GM10248 (cell line): ENCODE measurements at regions not wholly inside any gene's neighbourhood (a gene's known extent, or its start where the extent isn't known, plus 50 kb on each side); places are given as distances from the start of the nearest gene placed in this dataset.

Experiments
- CTCF ChIA-PET: fragments of 300-600 bp; sonication (Branson Sonifier 250); formaldehyde crosslinking; extraction: SDS; loops from one replicate; lab custom pipeline; 2021; ENCODE audit warnings: antibody characterized with exemption; lab: Yijun Ruan, JAX
- POLR2A ChIA-PET: fragments of 350-650 bp; sonication (Branson Sonifier 250); formaldehyde crosslinking; extraction: SDS; loops from one replicate; lab custom pipeline; 2020; ENCODE audit warnings: antibody characterized with exemption; lab: Yijun Ruan, JAX
- DNase-seq: peaks from one replicate; pipeline ENCODE4 v3.0.0; 2012; ENCODE audit errors: extremely low spot score
- CTCF ChIP-seq: IDR thresholded peaks from 2 replicates; pipeline ENCODE4 v1.5.1; 2012; ENCODE audit warnings: mild to moderate bottlenecking, low read depth; ENCODE audit errors: extremely low read depth, missing control alignments, control extremely low read depth

- DNase-seq, result no peak
- no peak for TF ChIP-seq CTCF
- POLR2A ChIA-PET, result no interaction called here
- CTCF ChIA-PET, result no interaction called here
These were observed 1245.1 kb upstream of the ADGRL4 start for GRCh38 chr1:80251591-80251990.

- DNase-seq, result no peak
- ChIA-PET POLR2A (no interaction called here), CTCF (no interaction called here)
- no peak for TF ChIP-seq CTCF
These were observed 1244.6 kb upstream of the ADGRL4 start for GRCh38 chr1:80251171-80251570.

- TF ChIP-seq CTCF, result no peak
- DNase-seq, result no peak
- POLR2A ChIA-PET, result no interaction called here
- CTCF ChIA-PET, result no interaction called here
These were observed 1244.1 kb upstream of the ADGRL4 start for GRCh38 chr1:80250573-80251168.

GRCh38 chr1:80249699-80250098, 1243.2 kb upstream of the ADGRL4 start:
- DNase-seq, result no peak
- no peak for TF ChIP-seq CTCF
- POLR2A ChIA-PET, result no interaction called here
- CTCF ChIA-PET, result no interaction called here

GRCh38 chr1:80248886-80249285, 1242.4 kb upstream of the ADGRL4 start:
- ChIA-PET POLR2A (no interaction called here), CTCF (no interaction called here)
- DNase-seq, result no peak
- no peak for TF ChIP-seq CTCF

GRCh38 chr1:80245813-80246212, 1239.3 kb upstream of the ADGRL4 start:
- no peak for DNase-seq
- POLR2A ChIA-PET, result no interaction called here
- TF ChIP-seq CTCF, result no peak
- CTCF ChIA-PET, result no interaction called here
